Endodermal cell (in vitro differentiated cells): ENCODE measurements at regions not wholly inside any gene's neighbourhood (a gene's known extent, or its start where the extent isn't known, plus 50 kb on each side); places are given as distances from the start of the nearest gene placed in this dataset.

Experiments
- DNase-seq: peaks from one replicate; pipeline ENCODE4 v3.0.0-alpha.2; 2017
- H3K27ac ChIP-seq: 2 replicates; pipeline ENCODE4 v1.5.1; 2013; ENCODE audit warnings: mild to moderate bottlenecking, low read depth, low read length, moderate library complexity
- H3K27me3 ChIP-seq: 2 replicates; pipeline ENCODE4 v1.6.1; 2013; ENCODE audit warnings: mild to moderate bottlenecking, low read length, moderate library complexity; ENCODE audit not compliant: insufficient read depth, control insufficient read depth, poor library complexity, severe bottlenecking
- H3K36me3 ChIP-seq: 2 replicates; pipeline ENCODE4 v1.7.0; 2013; ENCODE audit warnings: mild to moderate bottlenecking, low read length, moderate library complexity; ENCODE audit not compliant: control insufficient read depth, insufficient read depth
- H3K4me1 ChIP-seq: one replicate; pipeline ENCODE4 v1.7.0; 2013; ENCODE audit warnings: low read length; ENCODE audit not compliant: control insufficient read depth, insufficient read depth
- H3K4me3 ChIP-seq: 2 replicates; pipeline ENCODE4 v1.5.1; 2013; ENCODE audit warnings: mild to moderate bottlenecking, low read length, moderate library complexity
- H3K9ac ChIP-seq: 2 replicates; pipeline ENCODE4 v1.6.1; 2013; ENCODE audit warnings: mild to moderate bottlenecking, low read length, moderate library complexity; ENCODE audit not compliant: poor library complexity, severe bottlenecking; ENCODE audit errors: extremely low read depth
- H3K9me3 ChIP-seq: 2 replicates; pipeline ENCODE4 v1.6.1; 2013; ENCODE audit warnings: mild to moderate bottlenecking, low read length, moderate library complexity; ENCODE audit not compliant: control insufficient read depth
- H3K27ac Mint-ChIP-seq: 2 replicates; pipeline ENCODE4 v1.8.0; 2020; ENCODE audit warnings: mixed read lengths
- H3K27me3 Mint-ChIP-seq: 2 replicates; pipeline ENCODE4 v1.8.0; 2021; ENCODE audit warnings: mild to moderate bottlenecking, mixed read lengths; ENCODE audit not compliant: insufficient read depth
- H3K36me3 Mint-ChIP-seq: 2 replicates; pipeline ENCODE4 v1.8.0; 2020; ENCODE audit warnings: low read depth, mixed read lengths
- H3K4me1 Mint-ChIP-seq: 2 replicates; pipeline ENCODE4 v1.8.0; 2020; ENCODE audit warnings: mixed read lengths
- H3K4me3 Mint-ChIP-seq: 2 replicates; pipeline ENCODE4 v1.8.0; 2020; ENCODE audit warnings: mild to moderate bottlenecking, moderate library complexity, mixed read lengths
- H3K9me3 Mint-ChIP-seq: 2 replicates; pipeline ENCODE4 v1.8.0; 2020; ENCODE audit warnings: mild to moderate bottlenecking, mixed read lengths
- WGBS, 2 experiments: methylation state at CpG; one replicate each; pipeline versions ENCODE4 v1.1.5 to v1.1.7; 2013; ENCODE audit warnings: missing lambda C conversion rate in 2 of 2, mixed read lengths in 1 of 2; ENCODE audit not compliant: insufficient coverage in 1 of 2, insufficient read length in 1 of 2; 5-methylcytosine and 5-hydroxymethylcytosine counted together
- TF ChIP-seq, protein P1 (sequence below): fragments of 200-600 bp; sonication (generic); conservative IDR thresholded peaks from 2 replicates; pipeline ENCODE4 v1.5.0; 2021; ENCODE audit warnings: antibody characterized with exemption, mild to moderate bottlenecking

GRCh38 chr4:27271555-27271954 lies 410.9 kb downstream of the STIM2 start:
- TF ChIP-seq, protein P1, sequence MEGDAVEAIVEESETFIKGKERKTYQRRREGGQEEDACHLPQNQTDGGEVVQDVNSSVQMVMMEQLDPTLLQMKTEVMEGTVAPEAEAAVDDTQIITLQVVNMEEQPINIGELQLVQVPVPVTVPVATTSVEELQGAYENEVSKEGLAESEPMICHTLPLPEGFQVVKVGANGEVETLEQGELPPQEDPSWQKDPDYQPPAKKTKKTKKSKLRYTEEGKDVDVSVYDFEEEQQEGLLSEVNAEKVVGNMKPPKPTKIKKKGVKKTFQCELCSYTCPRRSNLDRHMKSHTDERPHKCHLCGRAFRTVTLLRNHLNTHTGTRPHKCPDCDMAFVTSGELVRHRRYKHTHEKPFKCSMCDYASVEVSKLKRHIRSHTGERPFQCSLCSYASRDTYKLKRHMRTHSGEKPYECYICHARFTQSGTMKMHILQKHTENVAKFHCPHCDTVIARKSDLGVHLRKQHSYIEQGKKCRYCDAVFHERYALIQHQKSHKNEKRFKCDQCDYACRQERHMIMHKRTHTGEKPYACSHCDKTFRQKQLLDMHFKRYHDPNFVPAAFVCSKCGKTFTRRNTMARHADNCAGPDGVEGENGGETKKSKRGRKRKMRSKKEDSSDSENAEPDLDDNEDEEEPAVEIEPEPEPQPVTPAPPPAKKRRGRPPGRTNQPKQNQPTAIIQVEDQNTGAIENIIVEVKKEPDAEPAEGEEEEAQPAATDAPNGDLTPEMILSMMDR = no peak
- H3K4me1 ChIP-seq = no peaks in the 10 kb centered on the region
- Mint-ChIP-seq H3K9me3 (no peaks in the 10 kb centered on the region), H3K27ac (no peak overlapping the region), H3K4me3 (no peak overlapping the region), H3K4me1 (peaks cover 3% of the 10 kb centered on the region), H3K36me3 (no peaks in the 10 kb centered on the region), H3K27me3 (no peaks in the 10 kb centered on the region)
- no peak overlapping the region for H3K9ac ChIP-seq
- no peaks in the 10 kb centered on the region for H3K27me3 ChIP-seq
- DNase-seq = no peak
- H3K4me3 ChIP-seq = no peak overlapping the region
- WGBS, 2 experiments = 88 to 100% methylated on average over 2 to 4 of the region's 4 CpGs
- no peaks in the 10 kb centered on the region for H3K9me3 ChIP-seq
- H3K27ac ChIP-seq = no peak overlapping the region
- H3K36me3 ChIP-seq = no peaks in the 10 kb centered on the region

- no peak overlapping the region for H3K4me3 ChIP-seq
- no peak overlapping the region for H3K9ac ChIP-seq
- peaks cover 3% of the 10 kb centered on the region for H3K4me1 Mint-ChIP-seq
- TF ChIP-seq, protein P1 = no peak
- H3K27ac ChIP-seq = no peak overlapping the region
- 0% methylated on average over 1 of the region's 1 CpG for WGBS, 2 experiments
- H3K9me3 ChIP-seq = no peaks in the 10 kb centered on the region
- H3K36me3 Mint-ChIP-seq = no peaks in the 10 kb centered on the region
- H3K27me3 Mint-ChIP-seq = no peaks in the 10 kb centered on the region
- H3K27me3 ChIP-seq = no peaks in the 10 kb centered on the region
- no peaks in the 10 kb centered on the region for H3K4me1 ChIP-seq
- no peaks in the 10 kb centered on the region for H3K36me3 ChIP-seq
- H3K4me3 Mint-ChIP-seq = no peak overlapping the region
- H3K27ac Mint-ChIP-seq = no peak overlapping the region
- no peak for DNase-seq
- no peaks in the 10 kb centered on the region for H3K9me3 Mint-ChIP-seq
Measured at GRCh38 chr4:27272217-27272616, 411.6 kb downstream of the STIM2 start.

- H3K27ac ChIP-seq = no peak overlapping the region
- no peak overlapping the region for H3K9ac ChIP-seq
- Mint-ChIP-seq H3K9me3 (no peaks in the 10 kb centered on the region), H3K27me3 (no peaks in the 10 kb centered on the region), H3K36me3 (no peaks in the 10 kb centered on the region), H3K4me3 (no peak overlapping the region), H3K27ac (no peak overlapping the region), H3K4me1 (no peaks in the 10 kb centered on the region)
- H3K36me3 ChIP-seq = no peaks in the 10 kb centered on the region
- no peaks in the 10 kb centered on the region for H3K4me1 ChIP-seq
- TF ChIP-seq, protein P1 = no peak
- no peak for DNase-seq
- no peak overlapping the region for H3K4me3 ChIP-seq
- H3K9me3 ChIP-seq = no peaks in the 10 kb centered on the region
- H3K27me3 ChIP-seq = no peaks in the 10 kb centered on the region
- 86 to 96% methylated on average over 3 of the region's 3 CpGs for WGBS, 2 experiments
Measured at GRCh38 chr4:27276307-27277073, 415.8 kb downstream of the STIM2 start.
